Hepatocyte (in vitro differentiated cells): ENCODE measurements at regions not wholly inside any gene's neighbourhood (a gene's known extent, or its start where the extent isn't known, plus 50 kb on each side); places are given as distances from the start of the nearest gene placed in this dataset.

Experiments
- EZH2 ChIP-seq: fragments of 200-600 bp; sonication (generic); IDR thresholded peaks from 2 replicates; pipeline ENCODE4 v1.6.1; 2016; ENCODE audit warnings: antibody characterized with exemption, mild to moderate bottlenecking, borderline replicate concordance
- TF ChIP-seq, protein P1 (sequence below): fragments of 200-600 bp; sonication (generic); IDR thresholded peaks from 2 replicates; pipeline ENCODE4 v1.5.1; 2016; ENCODE audit warnings: antibody characterized with exemption, mild to moderate bottlenecking; ENCODE audit not compliant: poor library complexity

DNA sequence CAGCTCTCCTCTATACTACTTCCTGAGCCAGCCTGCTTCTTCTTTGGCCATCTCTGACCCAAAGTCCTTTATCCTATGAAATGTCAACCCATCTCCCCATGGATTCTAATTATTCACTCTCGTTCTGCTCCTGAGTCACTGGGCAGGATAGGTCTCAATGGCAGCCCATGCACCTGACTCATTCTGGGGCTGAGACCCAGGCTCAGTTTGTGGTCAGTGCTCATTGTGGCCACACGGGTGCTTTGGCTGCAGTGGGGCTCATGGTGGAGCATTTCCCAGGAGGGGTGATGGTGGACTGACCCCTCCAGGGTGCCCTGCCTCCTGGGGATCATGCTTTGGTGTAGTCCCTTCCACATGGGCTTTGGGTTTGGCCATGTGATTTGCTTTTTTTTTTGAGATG, 154.8 kb upstream of the WSCD1 start:
- TF ChIP-seq, protein P1, sequence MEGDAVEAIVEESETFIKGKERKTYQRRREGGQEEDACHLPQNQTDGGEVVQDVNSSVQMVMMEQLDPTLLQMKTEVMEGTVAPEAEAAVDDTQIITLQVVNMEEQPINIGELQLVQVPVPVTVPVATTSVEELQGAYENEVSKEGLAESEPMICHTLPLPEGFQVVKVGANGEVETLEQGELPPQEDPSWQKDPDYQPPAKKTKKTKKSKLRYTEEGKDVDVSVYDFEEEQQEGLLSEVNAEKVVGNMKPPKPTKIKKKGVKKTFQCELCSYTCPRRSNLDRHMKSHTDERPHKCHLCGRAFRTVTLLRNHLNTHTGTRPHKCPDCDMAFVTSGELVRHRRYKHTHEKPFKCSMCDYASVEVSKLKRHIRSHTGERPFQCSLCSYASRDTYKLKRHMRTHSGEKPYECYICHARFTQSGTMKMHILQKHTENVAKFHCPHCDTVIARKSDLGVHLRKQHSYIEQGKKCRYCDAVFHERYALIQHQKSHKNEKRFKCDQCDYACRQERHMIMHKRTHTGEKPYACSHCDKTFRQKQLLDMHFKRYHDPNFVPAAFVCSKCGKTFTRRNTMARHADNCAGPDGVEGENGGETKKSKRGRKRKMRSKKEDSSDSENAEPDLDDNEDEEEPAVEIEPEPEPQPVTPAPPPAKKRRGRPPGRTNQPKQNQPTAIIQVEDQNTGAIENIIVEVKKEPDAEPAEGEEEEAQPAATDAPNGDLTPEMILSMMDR = no peak
- no peak for TF ChIP-seq EZH2
